GM12892 (cell line): ENCODE measurements at regions not wholly inside any gene's neighbourhood (a gene's known extent, or its start where the extent isn't known, plus 50 kb on each side); places are given as distances from the start of the nearest gene placed in this dataset.

Experiments used
- DNase-seq: peaks from one replicate; pipeline ENCODE4 v3.0.0; 2011; ENCODE audit not compliant: insufficient read length
- FAIRE-seq: peaks from 2 replicates; lab custom pipeline; 2011; peaks lifted over from hg19 to GRCh38; lab: Jason Lieb, UNC
- POLR2A ChIP-seq: IDR thresholded peaks from 2 replicates; pipeline ENCODE4 v1.6.1; 2011; ENCODE audit warnings: low read depth, low read length, control low read depth
- POLR2AphosphoS5 ChIP-seq: IDR thresholded peaks from 2 replicates; pipeline ENCODE4 v1.6.1; 2011; ENCODE audit warnings: low read depth, low read length, control low read depth
- TAF1 ChIP-seq: IDR thresholded peaks from 2 replicates; pipeline ENCODE4 v1.6.1; 2011; ENCODE audit warnings: low read depth, mild to moderate bottlenecking, control low read depth, low read length, borderline replicate concordance

- DNase-seq (no peak), FAIRE-seq (no peak)
- TF ChIP-seq POLR2A, result no peak
- no peak for TF ChIP-seq TAF1
- TF ChIP-seq POLR2AphosphoS5, result no peak
These were observed 202.6 kb upstream of the TMEM45B start for GRCh38 chr11:129613071-129613470.

GRCh38 chr11:129614256-129614944, 201.2 kb upstream of the TMEM45B start:
- DNase-seq (no peak), FAIRE-seq (no peak)
- TF ChIP-seq TAF1 (no peak), POLR2A (no peak), POLR2AphosphoS5 (no peak)

GRCh38 chr11:129618046-129618569, 197.5 kb upstream of the TMEM45B start:
- DNase-seq (no peak), FAIRE-seq (no peak)
- TF ChIP-seq POLR2A (no peak), POLR2AphosphoS5 (no peak), TAF1 (no peak)

DNA sequence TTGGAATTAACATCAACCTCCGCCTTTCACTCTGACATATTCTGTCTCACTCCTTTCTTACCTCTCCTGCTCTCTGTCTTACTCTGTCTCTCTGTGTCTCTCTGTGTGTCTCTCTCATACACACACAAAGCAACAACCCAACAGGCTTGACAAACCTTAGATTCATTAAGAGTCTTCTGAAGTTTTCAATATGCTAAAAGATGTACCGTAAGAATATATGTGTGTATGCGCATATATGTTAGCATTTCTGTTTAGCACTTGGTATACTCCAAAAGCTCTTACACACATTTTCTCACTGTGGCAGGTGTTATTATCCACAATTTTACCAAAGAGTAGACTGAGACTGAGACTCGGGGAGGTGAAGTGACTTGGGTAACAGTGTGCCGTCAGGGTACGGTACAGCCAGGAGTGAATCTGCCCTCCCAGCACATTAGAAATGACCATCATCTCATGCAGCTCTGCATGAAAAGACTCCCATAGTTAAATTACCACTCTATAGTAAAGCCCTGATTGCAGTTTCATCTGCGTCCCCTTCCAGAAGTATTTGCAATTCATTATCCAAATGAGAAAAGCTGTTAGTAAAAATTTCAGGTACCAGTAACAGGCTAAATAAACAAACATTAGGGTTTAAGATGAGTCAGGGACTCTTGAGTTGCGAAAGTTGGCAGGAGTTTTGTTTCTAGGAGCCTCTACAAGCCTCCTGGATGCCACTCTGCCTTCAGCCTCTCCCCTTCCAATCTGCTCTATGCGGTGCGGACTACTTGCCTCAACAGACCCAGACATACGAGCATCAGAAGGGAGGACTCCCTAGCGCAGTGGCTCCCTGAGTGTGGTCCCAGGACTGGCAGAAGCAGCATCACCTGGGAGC, 195.2 kb upstream of the TMEM45B start:
- TF ChIP-seq TAF1, result no peak
- FAIRE-seq (no peak), DNase-seq (no peak)

DNA sequence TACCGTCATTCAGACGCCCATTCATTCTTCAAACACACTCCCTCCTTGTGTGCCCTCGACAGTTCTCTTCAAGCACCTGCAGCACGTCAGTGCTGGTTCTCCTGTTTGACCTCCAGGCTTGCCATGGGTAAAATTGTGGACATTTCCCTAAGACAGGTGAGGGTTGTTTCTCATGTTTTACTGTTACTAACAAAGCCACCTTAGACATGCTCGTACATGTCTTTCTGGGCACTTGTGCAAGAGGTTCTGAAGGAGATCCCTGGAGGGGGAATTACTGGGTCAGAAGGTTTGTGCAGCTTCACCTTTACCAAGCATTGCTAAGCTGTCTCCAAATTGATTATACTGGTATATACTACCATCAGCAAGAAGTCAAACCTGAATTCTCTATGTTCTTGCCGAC, 189.7 kb upstream of the TMEM45B start:
- no peak for DNase-seq
- no peak for TF ChIP-seq TAF1
- no peak for TF ChIP-seq POLR2A
- no peak for TF ChIP-seq POLR2AphosphoS5
- FAIRE-seq, result no peak

GRCh38 chr11:129631201-129631600, 184.4 kb upstream of the TMEM45B start:
- no peak for FAIRE-seq
- TF ChIP-seq TAF1 (no peak), POLR2A (no peak), POLR2AphosphoS5 (no peak)

GRCh38 chr11:129636926-129637325, 178.7 kb upstream of the TMEM45B start:
- TF ChIP-seq POLR2AphosphoS5 (no peak), POLR2A (no peak), TAF1 (no peak)
- FAIRE-seq, result peak; percentile 27
- no peak for DNase-seq

More at GRCh38 chr11:129631201-129631600, 184.4 kb upstream of the TMEM45B start:
- no peak for DNase-seq

DNA sequence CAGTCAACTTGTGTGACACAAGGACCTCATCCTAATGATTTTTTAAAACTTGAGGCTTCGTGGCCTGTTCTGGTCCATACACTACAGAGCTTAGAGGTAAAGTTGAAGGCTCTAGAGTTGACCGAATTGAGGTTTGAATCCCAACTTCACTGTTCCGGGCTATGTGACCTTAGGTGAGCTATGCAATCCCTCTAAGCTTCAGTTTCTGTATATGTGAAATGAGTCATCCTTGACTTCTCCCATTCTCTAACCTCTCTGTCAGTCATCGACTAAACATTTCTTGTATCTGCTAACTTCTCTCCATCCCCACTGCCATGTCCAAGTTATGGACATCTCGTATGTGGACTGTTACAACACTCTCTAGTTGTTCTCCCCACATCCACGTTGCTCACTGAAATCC, 178.2 kb upstream of the TMEM45B start:
- TF ChIP-seq POLR2A, result no peak
- no peak for TF ChIP-seq POLR2AphosphoS5
- TF ChIP-seq TAF1, result no peak
- DNase-seq (no peak), FAIRE-seq (no peak)

DNA sequence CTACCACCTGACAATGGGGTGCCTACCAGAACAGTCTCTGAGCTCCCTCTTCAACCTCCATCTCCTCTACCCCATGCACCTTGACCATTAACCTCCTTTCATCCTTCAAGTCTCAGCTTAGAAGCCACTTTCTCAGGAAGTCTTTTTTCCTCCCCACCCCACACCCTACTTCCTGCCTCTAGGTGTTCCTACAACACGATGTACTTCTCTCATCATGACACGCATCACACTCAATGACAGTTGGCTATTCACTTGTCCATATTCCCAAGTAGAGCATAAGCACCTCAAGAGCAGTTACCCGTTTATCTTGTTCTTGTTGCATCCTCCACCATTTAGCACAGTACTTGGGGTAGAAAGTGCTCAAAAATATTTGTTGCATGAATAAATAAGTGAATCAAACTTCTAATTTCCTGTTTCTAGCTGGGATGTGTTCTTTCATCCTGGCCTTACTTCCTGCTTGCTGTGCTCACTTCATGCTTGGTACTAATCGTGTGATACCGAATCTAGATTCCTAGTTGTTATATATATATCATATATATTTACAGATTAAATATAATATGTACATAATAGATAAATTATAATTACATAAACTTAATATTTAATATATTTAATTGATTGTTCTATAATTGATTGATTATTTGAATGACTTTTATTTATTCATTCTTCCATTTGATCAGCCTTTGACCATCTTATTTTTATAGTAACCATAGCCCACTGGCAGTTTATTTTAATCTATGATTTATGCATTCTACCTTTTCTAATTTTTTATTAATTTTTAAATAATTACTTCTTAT, 177.5 kb upstream of the TMEM45B start:
- no peak for FAIRE-seq
- no peak for TF ChIP-seq POLR2A
- TF ChIP-seq POLR2AphosphoS5, result no peak
- no peak for TF ChIP-seq TAF1
- no peak for DNase-seq

DNA sequence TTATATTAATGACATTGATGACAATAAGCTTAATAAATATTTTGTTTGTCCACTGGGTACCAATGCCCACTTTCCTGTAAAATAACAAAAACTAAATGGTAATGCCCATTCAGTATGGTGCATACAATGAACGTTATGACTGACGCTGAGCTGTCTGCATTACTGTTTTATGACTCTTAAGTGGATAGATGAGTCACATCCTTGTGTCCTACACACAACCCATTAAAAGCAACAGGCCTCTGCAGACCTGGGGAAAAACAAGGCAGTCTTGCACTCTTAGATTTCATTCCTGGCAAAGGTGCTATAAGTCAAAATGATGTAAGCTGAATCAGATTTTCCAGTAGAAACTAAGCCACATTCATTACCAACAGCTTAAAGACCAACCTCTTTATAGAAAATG, 176.3 kb upstream of the TMEM45B start:
- TF ChIP-seq POLR2A (no peak), POLR2AphosphoS5 (no peak)
- FAIRE-seq (peak; percentile 62), DNase-seq (no peak)

DNA sequence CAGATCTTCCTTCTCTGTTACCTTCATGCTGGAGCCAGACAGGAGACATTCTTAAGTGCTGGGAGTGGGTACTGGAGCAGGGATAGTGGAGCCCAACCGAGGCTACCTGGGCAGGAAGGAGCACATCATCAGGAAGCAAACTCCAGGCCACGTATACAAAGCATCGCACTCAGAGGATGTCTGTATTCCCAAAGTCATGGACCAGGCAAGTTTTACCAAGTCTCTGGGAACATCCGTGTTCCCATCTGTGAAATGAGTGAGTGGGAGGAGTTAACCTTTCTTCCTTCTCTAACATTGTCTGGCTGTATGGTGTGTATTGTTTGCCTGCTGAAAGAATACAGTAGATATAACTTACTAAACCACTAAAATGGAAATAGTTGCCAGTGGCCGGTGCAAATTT, 175.0 kb upstream of the TMEM45B start:
- no peak for TF ChIP-seq POLR2AphosphoS5
- TF ChIP-seq POLR2A, result no peak
- DNase-seq (no peak), FAIRE-seq (no peak)
